Omental fat pad (tissue), 3 donors: ENCODE measurements at regions not wholly inside any gene's neighbourhood (a gene's known extent, or its start where the extent isn't known, plus 50 kb on each side); places are given as distances from the start of the nearest gene placed in this dataset.

ENCODE experiments used
- ATAC-seq: fragments of 150-250 bp; one replicate; pipeline ENCODE4 v1.9.1; 2016; ENCODE audit warnings: mild to moderate bottlenecking, moderate library complexity; ENCODE audit not compliant: low FRiP score
- DNase-seq: peaks from one replicate; pipeline ENCODE4 v3.0.0-alpha.2; 2019; ENCODE audit warnings: low spot score
- TF ChIP-seq, protein P1 (sequence below), 3 donors: fragments of 450-650 bp; IDR thresholded peaks; one replicate each; pipeline ENCODE4 v1.5.1; 2016 to 2017; ENCODE audit warnings: antibody characterized with exemption in 3 of 3, mild to moderate bottlenecking in 3 of 3, moderate library complexity in 2 of 3

- TF ChIP-seq, protein P1, sequence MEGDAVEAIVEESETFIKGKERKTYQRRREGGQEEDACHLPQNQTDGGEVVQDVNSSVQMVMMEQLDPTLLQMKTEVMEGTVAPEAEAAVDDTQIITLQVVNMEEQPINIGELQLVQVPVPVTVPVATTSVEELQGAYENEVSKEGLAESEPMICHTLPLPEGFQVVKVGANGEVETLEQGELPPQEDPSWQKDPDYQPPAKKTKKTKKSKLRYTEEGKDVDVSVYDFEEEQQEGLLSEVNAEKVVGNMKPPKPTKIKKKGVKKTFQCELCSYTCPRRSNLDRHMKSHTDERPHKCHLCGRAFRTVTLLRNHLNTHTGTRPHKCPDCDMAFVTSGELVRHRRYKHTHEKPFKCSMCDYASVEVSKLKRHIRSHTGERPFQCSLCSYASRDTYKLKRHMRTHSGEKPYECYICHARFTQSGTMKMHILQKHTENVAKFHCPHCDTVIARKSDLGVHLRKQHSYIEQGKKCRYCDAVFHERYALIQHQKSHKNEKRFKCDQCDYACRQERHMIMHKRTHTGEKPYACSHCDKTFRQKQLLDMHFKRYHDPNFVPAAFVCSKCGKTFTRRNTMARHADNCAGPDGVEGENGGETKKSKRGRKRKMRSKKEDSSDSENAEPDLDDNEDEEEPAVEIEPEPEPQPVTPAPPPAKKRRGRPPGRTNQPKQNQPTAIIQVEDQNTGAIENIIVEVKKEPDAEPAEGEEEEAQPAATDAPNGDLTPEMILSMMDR (IDR thresholded peaks at IDR 0.05), result no peak
- ATAC-seq, result no peak
- DNase-seq, result no peak
Observed at GRCh38 chr16:86181526-86181925, 282.6 kb downstream of the IRF8 start.

GRCh38 chr16:86184185-86184584 is 285.2 kb downstream of the IRF8 start:
- no peak for ATAC-seq
- TF ChIP-seq, protein P1 (IDR thresholded peaks at IDR 0.05), result no peak
- no peak for DNase-seq

- DNase-seq (no peak), ATAC-seq (no peak)
- TF ChIP-seq, protein P1 (IDR thresholded peaks at IDR 0.05), result no peak
Observed at GRCh38 chr16:86185089-86185488, 286.1 kb downstream of the IRF8 start.

DNA sequence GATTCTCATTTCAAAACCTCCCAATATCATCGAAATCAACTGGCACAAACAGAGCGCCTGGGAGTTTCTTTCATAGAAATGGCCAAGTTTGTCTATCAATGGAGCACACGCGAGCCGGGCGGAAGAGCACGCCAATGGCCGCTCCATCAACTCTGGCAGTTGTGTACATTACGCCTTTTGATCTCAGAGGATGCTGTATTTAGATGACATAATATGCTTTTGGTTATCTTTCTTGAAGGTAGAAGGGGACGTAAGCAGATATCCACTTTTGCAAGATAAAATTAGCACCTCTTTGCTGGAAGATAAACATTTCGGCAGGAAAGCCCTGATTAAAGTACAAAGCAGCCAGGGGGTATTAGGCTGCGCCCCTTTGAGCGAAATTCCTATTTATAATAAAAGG is 287.4 kb downstream of the IRF8 start:
- TF ChIP-seq, protein P1 (IDR thresholded peaks at IDR 0.05), result no peak
- no peak for ATAC-seq
- no peak for DNase-seq

GRCh38 chr16:86189934-86190333 is 291.0 kb downstream of the IRF8 start:
- TF ChIP-seq, protein P1 (IDR thresholded peaks at IDR 0.05), result no peak
- DNase-seq (no peak), ATAC-seq (no peak)

DNA sequence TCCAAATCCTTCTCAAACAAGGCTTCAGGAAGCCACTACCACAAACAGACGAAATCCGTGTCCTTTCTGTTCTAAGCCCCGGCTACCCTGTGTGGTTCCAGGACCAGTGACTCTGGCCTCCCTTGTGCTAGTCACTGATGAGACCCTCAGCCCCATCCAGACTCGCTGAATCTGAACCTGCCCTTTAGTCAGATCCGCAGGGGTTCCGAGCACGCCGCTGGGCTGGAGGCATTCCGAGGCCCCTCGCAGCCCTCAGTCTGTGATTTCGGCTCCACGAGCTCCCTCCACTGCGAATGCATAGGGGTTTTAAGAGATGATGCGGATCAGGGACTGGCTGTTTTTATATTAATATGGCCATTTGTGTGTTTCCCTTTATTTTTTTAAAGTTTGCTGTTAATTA is 292.7 kb downstream of the IRF8 start:
- TF ChIP-seq, protein P1 (IDR thresholded peaks at IDR 0.05), result no peak
- no peak for DNase-seq
- no peak for ATAC-seq

GRCh38 chr16:86193528-86194193 is 294.7 kb downstream of the IRF8 start:
- TF ChIP-seq, protein P1 (IDR thresholded peaks at IDR 0.05), result no peak
- ATAC-seq, result no peak
- DNase-seq, result no peak
